Keratinocyte (primary cell): ENCODE measurements at regions not wholly inside any gene's neighbourhood (a gene's known extent, or its start where the extent isn't known, plus 50 kb on each side); places are given as distances from the start of the nearest gene placed in this dataset.

ENCODE experiments used
- DNase-seq: peaks from one replicate; pipeline ENCODE4 v3.0.0-alpha.2; 2011; ENCODE audit warnings: low read depth, missing footprints, low spot score
- FAIRE-seq: peaks from 2 replicates; lab custom pipeline; 2011; peaks lifted over from hg19 to GRCh38; lab: Jason Lieb, UNC
- H2AFZ ChIP-seq: 2 replicates; pipeline ENCODE4 v1.6.0; 2012; ENCODE audit warnings: low read length, control low read depth, inconsistent platforms; ENCODE audit not compliant: control insufficient read depth
- H3K27ac ChIP-seq: 2 replicates; pipeline ENCODE4 v1.5.1; 2011; ENCODE audit warnings: low read length; ENCODE audit not compliant: control insufficient read depth, insufficient read depth
- H3K27me3 ChIP-seq: 3 replicates; pipeline ENCODE4 v1.6.0; 2011; ENCODE audit warnings: low read length; ENCODE audit not compliant: control insufficient read depth, insufficient read depth; ENCODE audit errors: extremely low read depth
- H3K36me3 ChIP-seq, 2 experiments: 2 replicates in 1 of 2; 3 replicates in 1 of 2; pipeline ENCODE4 v1.5.1; 2011; ENCODE audit warnings: low read length in 2 of 2, mild to moderate bottlenecking in 1 of 2; ENCODE audit not compliant: control insufficient read depth in 2 of 2, insufficient read depth in 2 of 2; ENCODE audit errors: extremely low read depth in 1 of 2
- H3K4me1 ChIP-seq: 3 replicates; pipeline ENCODE4 v1.5.1; 2011; ENCODE audit warnings: low read length; ENCODE audit not compliant: control insufficient read depth, insufficient read depth; ENCODE audit errors: extremely low read depth
- H3K4me2 ChIP-seq: 3 replicates; pipeline ENCODE4 v1.6.0; 2011; ENCODE audit warnings: low read depth, low read length; ENCODE audit not compliant: control insufficient read depth, insufficient read depth; ENCODE audit errors: extremely low read depth
- H3K4me3 ChIP-seq, 3 experiments: fragments of 200-600 bp in 1 of 3; sonication (generic) in 1 of 3; 2 replicates in 2 of 3; 3 replicates in 1 of 3; pipeline ENCODE4 v1.5.1; 2011 to 2016; ENCODE audit warnings: low read length in 3 of 3, mild to moderate bottlenecking in 3 of 3, control low read depth in 2 of 3, inconsistent platforms in 1 of 3, low read depth in 1 of 3, mixed read lengths in 1 of 3, mixed run types in 1 of 3, moderate library complexity in 1 of 3; ENCODE audit not compliant: control insufficient read depth in 2 of 3, insufficient read depth in 2 of 3; ENCODE audit errors: extremely low read depth in 1 of 3
- H3K79me2 ChIP-seq: 2 replicates; pipeline ENCODE4 v1.6.0; 2012; ENCODE audit warnings: low read length; ENCODE audit not compliant: control insufficient read depth, insufficient read depth
- H3K9ac ChIP-seq: 3 replicates; pipeline ENCODE4 v1.6.0; 2011; ENCODE audit warnings: low read length; ENCODE audit not compliant: control insufficient read depth, insufficient read depth; ENCODE audit errors: extremely low read depth
- H3K9me1 ChIP-seq: 3 replicates; pipeline ENCODE4 v1.6.0; 2011; ENCODE audit warnings: low read length; ENCODE audit not compliant: control insufficient read depth, insufficient read depth; ENCODE audit errors: extremely low read depth
- H3K9me3 ChIP-seq: 2 replicates; pipeline ENCODE4 v1.5.1; 2012; ENCODE audit warnings: low read depth, low read length; ENCODE audit not compliant: control insufficient read depth
- H4K20me1 ChIP-seq: 3 replicates; pipeline ENCODE4 v1.6.0; 2011; ENCODE audit warnings: low read length; ENCODE audit not compliant: control insufficient read depth, insufficient read depth; ENCODE audit errors: extremely low read depth
- EZH2 ChIP-seq: IDR thresholded peaks from one replicate; pipeline ENCODE4 v1.6.1; 2012; ENCODE audit warnings: inconsistent platforms, mild to moderate bottlenecking, low read length, moderate library complexity
- dilution Hi-C: fragments of 300-500 bp; cut with MboI; formaldehyde crosslinking; loops from one replicate; pipeline ENCODE4 v1.7.0; 2020; ENCODE audit warnings: low sequenced_read_pairs; ENCODE audit not compliant: extremely low pct_ligation_motif_present
- TF ChIP-seq, protein P1 (sequence below), 3 experiments: IDR thresholded peaks in 1 of 3; conservative IDR thresholded peaks in 1 of 3; optimal IDR thresholded peaks in 1 of 3; 2 replicates in 2 of 3; 3 replicates in 1 of 3; pipeline versions ENCODE3 to v1.5.1; 2011; ENCODE audit warnings: low read length in 3 of 3, mild to moderate bottlenecking in 3 of 3, moderate library complexity in 2 of 3, control low read depth in 1 of 3, inconsistent platforms in 1 of 3; ENCODE audit not compliant: insufficient read depth in 2 of 3; ENCODE audit errors: extremely low read depth in 1 of 3

DNA sequence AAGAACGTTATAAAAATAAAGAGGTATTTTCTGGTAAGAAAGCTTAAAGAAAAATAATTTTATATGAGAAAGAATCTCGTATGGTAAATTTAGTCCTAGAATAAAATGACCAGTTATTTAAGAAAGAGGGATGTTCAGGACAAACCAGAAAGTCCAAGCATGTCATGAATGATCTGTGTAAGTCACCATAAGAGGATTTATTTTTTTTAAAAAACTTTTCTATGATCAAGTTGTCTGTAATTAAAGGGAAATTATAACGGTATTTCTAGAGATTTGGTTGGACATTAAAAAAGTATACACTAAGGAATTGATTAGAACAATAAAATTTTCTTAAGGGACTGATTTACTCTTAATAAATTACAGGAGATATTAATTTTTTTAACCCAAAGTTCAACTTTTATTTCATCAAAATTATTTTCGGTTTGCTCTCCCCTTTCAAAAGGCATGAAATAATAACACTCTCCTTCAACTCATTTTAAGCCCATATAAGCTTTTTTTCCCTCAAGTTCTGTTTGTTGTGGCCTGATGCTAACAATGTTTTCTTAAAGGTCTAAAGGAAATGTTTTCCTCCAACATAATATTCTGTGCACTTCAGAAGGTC is 49.9 kb upstream of the CPSF6 start:
- DNase-seq = no peak
- Histone ChIP-seq H3K27ac (no peak overlapping the region), H3K9me1 (no peaks in the 10 kb centered on the region), H3K9ac (no peak overlapping the region), H3K27me3 (no peaks in the 10 kb centered on the region), H3K4me3 (no peak overlapping the region), H4K20me1 (no peaks in the 10 kb centered on the region), H3K4me2 (no peak overlapping the region), H3K9me3 (no peaks in the 10 kb centered on the region), H3K4me1 (no peaks in the 10 kb centered on the region), H3K36me3 (no peaks in the 10 kb centered on the region), H3K79me2 (no peaks in the 10 kb centered on the region), H2AFZ (no peak overlapping the region)
- no peak for FAIRE-seq
- TF ChIP-seq, protein P1, sequence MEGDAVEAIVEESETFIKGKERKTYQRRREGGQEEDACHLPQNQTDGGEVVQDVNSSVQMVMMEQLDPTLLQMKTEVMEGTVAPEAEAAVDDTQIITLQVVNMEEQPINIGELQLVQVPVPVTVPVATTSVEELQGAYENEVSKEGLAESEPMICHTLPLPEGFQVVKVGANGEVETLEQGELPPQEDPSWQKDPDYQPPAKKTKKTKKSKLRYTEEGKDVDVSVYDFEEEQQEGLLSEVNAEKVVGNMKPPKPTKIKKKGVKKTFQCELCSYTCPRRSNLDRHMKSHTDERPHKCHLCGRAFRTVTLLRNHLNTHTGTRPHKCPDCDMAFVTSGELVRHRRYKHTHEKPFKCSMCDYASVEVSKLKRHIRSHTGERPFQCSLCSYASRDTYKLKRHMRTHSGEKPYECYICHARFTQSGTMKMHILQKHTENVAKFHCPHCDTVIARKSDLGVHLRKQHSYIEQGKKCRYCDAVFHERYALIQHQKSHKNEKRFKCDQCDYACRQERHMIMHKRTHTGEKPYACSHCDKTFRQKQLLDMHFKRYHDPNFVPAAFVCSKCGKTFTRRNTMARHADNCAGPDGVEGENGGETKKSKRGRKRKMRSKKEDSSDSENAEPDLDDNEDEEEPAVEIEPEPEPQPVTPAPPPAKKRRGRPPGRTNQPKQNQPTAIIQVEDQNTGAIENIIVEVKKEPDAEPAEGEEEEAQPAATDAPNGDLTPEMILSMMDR (optimal IDR thresholded peaks at IDR 0.05 in 1 of 3, IDR thresholded peaks at IDR 0.05 in 1 of 3, conservative IDR thresholded peaks at IDR 0.05 in 1 of 3; ENCODE audit: extremely low read depth in 1 of 3, insufficient read depth in 2 of 3, low read length in 3 of 3) = no peak
- TF ChIP-seq EZH2 = no peak
- dilution Hi-C loops = no loop called here
